ENCODE measurements at regions not wholly inside any gene's neighbourhood (a gene's known extent, or its start where the extent isn't known, plus 50 kb on each side); places are given as distances from the start of the nearest gene placed in this dataset.

- H3K27ac ChIP-seq (ENCODE audit: low read depth, low read length), result no peak overlapping the region
- Mint-ChIP-seq H3K27me3 (ENCODE audit: insufficient read depth) (no peaks in the 10 kb centered on the region), H3K36me3 (ENCODE audit: low read depth) (peaks cover 7% of the 10 kb centered on the region), H3K4me1 (peaks cover 27% of the 10 kb centered on the region), H3K27ac (no peak overlapping the region), H3K9me3 (peaks cover 37% of the 10 kb centered on the region), H3K4me3 (no peak overlapping the region)
- H3K36me3 ChIP-seq (ENCODE audit: control insufficient read depth, insufficient read depth, low read length), result no peaks in the 10 kb centered on the region
- TF ChIP-seq CTCF (conservative IDR thresholded peaks at IDR 0.05), result no peak
- no peak for DNase-seq
- H3K4me1 ChIP-seq (ENCODE audit: control insufficient read depth, insufficient read depth, low read length), result peaks cover 11% of the 10 kb centered on the region
- peak overlapping the region; percentile 66 for H3K4me3 ChIP-seq (ENCODE audit: low read length)
- no peaks in the 10 kb centered on the region for H3K27me3 ChIP-seq (ENCODE audit: control insufficient read depth, insufficient read depth, low read length, poor library complexity, severe bottlenecking)
- H3K9me3 ChIP-seq (ENCODE audit: control insufficient read depth, low read length), result peaks cover 32% of the 10 kb centered on the region
- WGBS, 2 experiments (ENCODE audit: insufficient coverage in 1 of 2, insufficient read length in 1 of 2), result 94 to 100% methylated on average over 1 of the region's 1 CpG
- H3K9ac ChIP-seq (ENCODE audit: extremely low read depth, low read length, poor library complexity, severe bottlenecking), result no peak overlapping the region
These were observed 596.6 kb upstream of the CDH5 start for GRCh38 chr16:65769776-65770438.

- Mint-ChIP-seq H3K9me3 (peaks cover 37% of the 10 kb centered on the region), H3K27me3 (ENCODE audit: insufficient read depth) (peaks cover under 1% of the 10 kb centered on the region), H3K36me3 (ENCODE audit: low read depth) (peaks cover 7% of the 10 kb centered on the region), H3K4me3 (no peak overlapping the region), H3K27ac (no peak overlapping the region), H3K4me1 (peaks cover 27% of the 10 kb centered on the region)
- Histone ChIP-seq H3K4me3 (ENCODE audit: low read length) (peak overlapping the region; percentile 66), H3K27ac (ENCODE audit: low read depth, low read length) (no peak overlapping the region), H3K9ac (ENCODE audit: extremely low read depth, low read length, poor library complexity, severe bottlenecking) (no peak overlapping the region), H3K36me3 (ENCODE audit: control insufficient read depth, insufficient read depth, low read length) (no peaks in the 10 kb centered on the region), H3K9me3 (ENCODE audit: control insufficient read depth, low read length) (peaks cover 32% of the 10 kb centered on the region), H3K27me3 (ENCODE audit: control insufficient read depth, insufficient read depth, low read length, poor library complexity, severe bottlenecking) (no peaks in the 10 kb centered on the region), H3K4me1 (ENCODE audit: control insufficient read depth, insufficient read depth, low read length) (peaks cover 11% of the 10 kb centered on the region)
- no peak for TF ChIP-seq CTCF (conservative IDR thresholded peaks at IDR 0.05)
- DNase-seq, result no peak
- WGBS, 2 experiments (ENCODE audit: insufficient coverage in 1 of 2, insufficient read length in 1 of 2), result 88 to 90% methylated on average over 1 of the region's 1 CpG
These were observed 597.4 kb upstream of the CDH5 start for GRCh38 chr16:65769055-65769465.

GRCh38 chr16:65767125-65767524, 599.4 kb upstream of the CDH5 start:
- peaks cover 8% of the 10 kb centered on the region for H3K4me1 ChIP-seq (ENCODE audit: control insufficient read depth, insufficient read depth, low read length)
- no peak for TF ChIP-seq CTCF (conservative IDR thresholded peaks at IDR 0.05)
- H3K4me3 ChIP-seq (ENCODE audit: low read length), result no peak overlapping the region
- H3K36me3 ChIP-seq (ENCODE audit: control insufficient read depth, insufficient read depth, low read length), result no peaks in the 10 kb centered on the region
- peak; percentile 56 for DNase-seq
- Mint-ChIP-seq H3K9me3 (peaks cover 36% of the 10 kb centered on the region), H3K4me3 (no peak overlapping the region), H3K36me3 (ENCODE audit: low read depth) (peaks cover 7% of the 10 kb centered on the region), H3K4me1 (peaks cover 20% of the 10 kb centered on the region), H3K27ac (no peak overlapping the region), H3K27me3 (ENCODE audit: insufficient read depth) (peaks cover 3% of the 10 kb centered on the region)
- 59 to 71% methylated on average over 4 of the region's 4 CpGs for WGBS, 2 experiments (ENCODE audit: insufficient coverage in 1 of 2, insufficient read length in 1 of 2)
- no peaks in the 10 kb centered on the region for H3K27me3 ChIP-seq (ENCODE audit: control insufficient read depth, insufficient read depth, low read length, poor library complexity, severe bottlenecking)
- H3K9me3 ChIP-seq (ENCODE audit: control insufficient read depth, low read length), result peaks cover 29% of the 10 kb centered on the region
- no peak overlapping the region for H3K27ac ChIP-seq (ENCODE audit: low read depth, low read length)
- H3K9ac ChIP-seq (ENCODE audit: extremely low read depth, low read length, poor library complexity, severe bottlenecking), result no peak overlapping the region

Data from endodermal cell (in vitro differentiated cells).